ENCODE measurements at regions not wholly inside any gene's neighbourhood (a gene's known extent, or its start where the extent isn't known, plus 50 kb on each side); places are given as distances from the start of the nearest gene placed in this dataset.

DNA sequence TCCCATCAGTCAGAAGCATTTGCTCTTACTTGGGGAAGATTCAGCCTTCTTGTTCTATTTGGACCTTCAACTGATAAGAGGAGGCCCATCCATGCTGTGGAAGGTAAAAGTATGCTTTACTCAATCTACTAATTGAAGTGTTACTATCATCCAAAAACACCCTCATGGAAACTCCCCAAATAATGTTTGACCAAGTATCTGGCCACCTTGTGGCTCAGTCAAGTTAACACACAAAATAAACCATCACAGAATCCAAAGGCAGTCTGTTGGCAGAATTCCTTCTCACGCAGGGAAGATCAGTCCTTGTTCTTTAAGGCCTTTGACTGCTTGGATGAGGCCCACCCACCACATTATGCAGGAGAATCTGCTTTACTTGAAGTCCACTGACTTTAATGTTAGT lies 531.2 kb upstream of the SMIM21 start:
- H3K9me2 ChIP-seq (replicated peaks; ENCODE audit: insufficient read depth, low read length), result no peaks in the 10 kb centered on the region
- no peak overlapping the region for H3K9ac ChIP-seq (ENCODE audit: low read length)
- no peaks in the 10 kb centered on the region for H3F3A ChIP-seq (ENCODE audit: insufficient read depth, low read length)
- no peaks in the 10 kb centered on the region for H3K4me1 ChIP-seq (ENCODE audit: low read length)
- no peaks in the 10 kb centered on the region for H3K9me3 ChIP-seq (replicated peaks; ENCODE audit: insufficient read depth, low read length)
- H3K36me3 ChIP-seq (replicated peaks; ENCODE audit: insufficient read depth, low read length), result no peaks in the 10 kb centered on the region
- no peak overlapping the region for H2AFZ ChIP-seq (ENCODE audit: low read length)
- no peaks in the 10 kb centered on the region for H4K20me1 ChIP-seq (ENCODE audit: insufficient read depth, low read length)
- H3K27ac ChIP-seq (ENCODE audit: low read length), result no peak overlapping the region
- no peaks in the 10 kb centered on the region for H3K79me2 ChIP-seq (ENCODE audit: low read length)
- H3K27me3 ChIP-seq (replicated peaks; ENCODE audit: insufficient read depth, low read length), result no peaks in the 10 kb centered on the region
- no peak overlapping the region for H3K4me2 ChIP-seq (ENCODE audit: low read depth, low read length)
- H3K4me3 ChIP-seq (ENCODE audit: low read length), result no peak overlapping the region
- no peak for DNase-seq
- TF ChIP-seq EZH2 (optimal IDR thresholded peaks at IDR 0.05; ENCODE audit: low read depth, low read length), result no peak
- 0 out of 2 replicates have a peak, but pooled peaks have one; percentile 4 for TF ChIP-seq CTCF (IDR thresholded peaks at IDR 0.05; ENCODE audit: low read length)

- no peak overlapping the region for H3K9ac ChIP-seq (ENCODE audit: low read length)
- no peak overlapping the region for H3K4me3 ChIP-seq (ENCODE audit: low read length)
- no peaks in the 10 kb centered on the region for H4K20me1 ChIP-seq (ENCODE audit: insufficient read depth, low read length)
- H3K36me3 ChIP-seq (replicated peaks; ENCODE audit: insufficient read depth, low read length), result no peaks in the 10 kb centered on the region
- H3K4me2 ChIP-seq (ENCODE audit: low read depth, low read length), result no peak overlapping the region
- no peaks in the 10 kb centered on the region for H3K4me1 ChIP-seq (ENCODE audit: low read length)
- no peak overlapping the region for H3K27ac ChIP-seq (ENCODE audit: low read length)
- no peak overlapping the region for H2AFZ ChIP-seq (ENCODE audit: low read length)
- TF ChIP-seq EZH2 (optimal IDR thresholded peaks at IDR 0.05; ENCODE audit: low read depth, low read length) (no peak), CTCF (IDR thresholded peaks at IDR 0.05; ENCODE audit: low read length) (no peak), EZH2phosphoT487 (IDR thresholded peaks at IDR 0.05; ENCODE audit: low read length) (no peak)
- H3K9me2 ChIP-seq (replicated peaks; ENCODE audit: insufficient read depth, low read length), result no peaks in the 10 kb centered on the region
- no peaks in the 10 kb centered on the region for H3K27me3 ChIP-seq (replicated peaks; ENCODE audit: insufficient read depth, low read length)
- no peak for DNase-seq
- H3K79me2 ChIP-seq (ENCODE audit: low read length), result no peaks in the 10 kb centered on the region
- no peaks in the 10 kb centered on the region for H3K9me3 ChIP-seq (replicated peaks; ENCODE audit: insufficient read depth, low read length)
- H3F3A ChIP-seq (ENCODE audit: insufficient read depth, low read length), result no peaks in the 10 kb centered on the region
Observed at GRCh38 chr18:75945265-75945933, 517.9 kb upstream of the SMIM21 start.

DNA sequence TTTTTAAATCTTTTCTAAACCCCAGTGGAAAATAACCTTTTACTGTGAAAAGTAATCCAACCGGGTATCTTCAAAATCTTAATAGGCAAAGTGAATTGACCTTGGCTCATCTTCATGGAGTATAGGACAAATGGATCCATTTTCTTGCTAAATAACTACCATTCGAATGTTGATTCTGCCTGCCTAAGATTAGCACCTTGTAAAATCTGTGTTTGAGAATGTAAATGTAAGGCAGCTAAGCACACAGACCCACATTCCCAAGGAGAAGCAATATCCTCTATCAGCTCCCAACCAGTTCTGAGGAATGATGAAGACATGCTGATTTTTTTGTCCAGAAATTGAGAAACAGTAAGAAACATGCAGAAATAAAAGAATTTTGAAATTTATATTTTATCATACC lies 509.8 kb upstream of the SMIM21 start:
- Histone ChIP-seq H3K4me3 (ENCODE audit: low read length) (no peak overlapping the region), H3K79me2 (ENCODE audit: low read length) (no peaks in the 10 kb centered on the region), H3K4me2 (ENCODE audit: low read depth, low read length) (no peak overlapping the region), H3K27me3 (replicated peaks; ENCODE audit: insufficient read depth, low read length) (no peaks in the 10 kb centered on the region), H3K9ac (ENCODE audit: low read length) (no peak overlapping the region), H4K20me1 (ENCODE audit: insufficient read depth, low read length) (no peaks in the 10 kb centered on the region), H3K27ac (ENCODE audit: low read length) (no peak overlapping the region), H3K4me1 (ENCODE audit: low read length) (no peaks in the 10 kb centered on the region), H3F3A (ENCODE audit: insufficient read depth, low read length) (no peaks in the 10 kb centered on the region), H3K9me3 (replicated peaks; ENCODE audit: insufficient read depth, low read length) (no peaks in the 10 kb centered on the region), H3K9me2 (replicated peaks; ENCODE audit: insufficient read depth, low read length) (no peaks in the 10 kb centered on the region), H3K36me3 (replicated peaks; ENCODE audit: insufficient read depth, low read length) (no peaks in the 10 kb centered on the region), H2AFZ (ENCODE audit: low read length) (no peak overlapping the region)
- DNase-seq, result no peak
- TF ChIP-seq EZH2 (optimal IDR thresholded peaks at IDR 0.05; ENCODE audit: low read depth, low read length) (no peak), EZH2phosphoT487 (IDR thresholded peaks at IDR 0.05; ENCODE audit: low read length) (no peak), CTCF (IDR thresholded peaks at IDR 0.05; ENCODE audit: low read length) (no peak)
